Medulla oblongata (tissue), 1 donor: ENCODE measurements at regions not wholly inside any gene's neighbourhood (a gene's known extent, or its start where the extent isn't known, plus 50 kb on each side); places are given as distances from the start of the nearest gene placed in this dataset.

ENCODE experiments used
- DNase-seq: peaks from one replicate; pipeline ENCODE4 v3.0.0-alpha.2; 2015; ENCODE audit errors: extremely low spot score

- DNase-seq = no peak
Measured at GRCh38 chr12:111011999-111012600, 91.7 kb upstream of the MYL2 start.

DNA sequence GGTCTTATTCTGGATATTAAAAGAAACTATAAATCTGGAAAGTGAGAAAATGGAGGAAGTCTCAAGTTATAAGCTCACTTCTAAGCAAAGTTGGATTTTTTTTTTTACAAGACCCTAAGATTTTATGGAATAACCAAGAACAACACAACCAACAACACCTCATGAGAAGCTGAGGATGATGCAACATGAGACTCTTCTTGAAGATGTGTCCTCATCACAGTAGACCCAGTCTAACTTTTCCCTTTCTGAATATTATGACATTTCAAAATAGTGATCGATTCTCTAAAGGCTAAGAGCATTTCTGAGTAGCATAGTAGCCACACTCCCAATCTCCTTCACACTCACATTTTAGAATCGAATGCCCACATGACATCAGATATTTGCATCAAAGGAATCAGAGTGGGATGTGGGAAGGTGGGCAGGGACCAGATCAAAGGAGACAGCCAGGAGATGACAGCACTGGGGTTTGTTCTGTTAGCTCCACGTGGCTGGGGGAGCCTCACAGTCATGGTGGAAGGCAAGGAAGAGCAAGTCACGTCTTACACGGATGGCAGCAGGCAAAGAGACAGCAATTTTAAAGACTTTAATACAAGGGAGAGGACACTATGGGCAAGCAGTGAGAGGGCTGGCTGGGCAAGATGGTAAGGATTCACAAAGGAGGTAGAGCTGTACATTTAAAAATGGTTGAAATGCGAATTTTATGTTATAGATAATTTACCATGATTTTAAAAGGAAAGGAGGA lies 90.7 kb upstream of the MYL2 start:
- no peak for DNase-seq

DNA sequence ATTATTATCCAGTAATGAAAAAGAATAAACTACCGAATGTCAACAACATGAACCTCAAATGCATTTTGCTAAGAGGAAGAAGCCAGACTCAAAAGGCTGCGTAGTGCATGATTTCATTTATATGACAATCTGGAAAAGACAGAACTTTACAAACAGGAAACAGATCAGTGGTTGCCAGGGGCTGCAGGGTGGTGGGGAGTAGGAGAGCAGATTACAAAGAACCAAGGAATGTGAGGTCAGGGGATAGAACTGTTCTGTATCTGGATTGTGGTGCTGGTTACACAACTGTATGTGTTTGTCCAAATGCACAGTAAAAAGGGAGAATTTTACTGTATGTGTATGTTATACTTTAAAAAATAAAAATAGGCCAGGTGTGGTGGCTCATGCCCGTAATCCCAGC lies 89.7 kb upstream of the MYL2 start:
- no peak for DNase-seq

GRCh38 chr12:111006621-111007020 lies 86.2 kb upstream of the MYL2 start:
- no peak for DNase-seq

- no peak for DNase-seq
Measured at GRCh38 chr12:110998971-110999370, 78.6 kb upstream of the MYL2 start.

GRCh38 chr12:110998165-110998564 lies 77.8 kb upstream of the MYL2 start:
- DNase-seq = no peak

- no peak for DNase-seq
Measured at GRCh38 chr12:110996415-110996814, 76.0 kb upstream of the MYL2 start.

DNA sequence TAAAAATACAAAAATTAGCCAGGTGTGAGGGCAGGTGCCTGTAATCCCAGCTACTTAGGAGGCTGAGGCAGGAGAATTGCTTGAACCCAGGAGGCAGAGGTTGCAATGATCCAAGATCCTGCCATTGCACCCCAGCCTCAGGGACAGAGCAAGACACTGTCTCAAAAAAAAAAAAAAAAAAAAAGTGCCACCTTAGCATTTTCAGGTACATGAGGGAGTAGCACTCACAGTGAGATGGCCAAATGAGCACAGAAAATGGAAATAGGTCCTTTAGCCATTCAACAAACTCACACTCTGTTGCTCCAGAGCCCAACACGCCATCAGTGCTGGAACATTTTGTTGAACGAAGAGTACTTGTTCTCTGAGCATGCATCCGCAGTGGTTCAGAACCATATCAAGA lies 75.2 kb upstream of the MYL2 start:
- no peak for DNase-seq

GRCh38 chr12:110995016-110995415 lies 74.6 kb upstream of the MYL2 start:
- no peak for DNase-seq

DNA sequence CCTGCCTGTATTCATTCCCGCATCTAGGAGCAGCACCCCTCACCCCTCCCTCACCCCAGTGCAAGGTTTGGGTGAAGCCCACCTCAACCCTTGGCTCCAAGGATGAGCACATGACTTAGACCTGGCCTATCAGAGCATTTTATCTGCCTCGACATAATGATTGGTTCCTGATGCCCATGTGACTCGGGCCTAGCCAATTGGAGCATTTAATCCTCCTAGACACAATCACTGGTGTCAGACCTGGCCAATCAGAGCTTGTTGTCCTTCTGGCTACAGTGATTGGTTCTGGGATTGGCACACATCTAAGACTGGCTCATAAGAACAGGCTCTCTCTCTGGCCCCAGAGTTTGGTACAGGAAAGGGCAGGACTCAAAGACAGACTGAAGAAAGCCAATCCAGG lies 73.1 kb upstream of the MYL2 start:
- DNase-seq = no peak

DNA sequence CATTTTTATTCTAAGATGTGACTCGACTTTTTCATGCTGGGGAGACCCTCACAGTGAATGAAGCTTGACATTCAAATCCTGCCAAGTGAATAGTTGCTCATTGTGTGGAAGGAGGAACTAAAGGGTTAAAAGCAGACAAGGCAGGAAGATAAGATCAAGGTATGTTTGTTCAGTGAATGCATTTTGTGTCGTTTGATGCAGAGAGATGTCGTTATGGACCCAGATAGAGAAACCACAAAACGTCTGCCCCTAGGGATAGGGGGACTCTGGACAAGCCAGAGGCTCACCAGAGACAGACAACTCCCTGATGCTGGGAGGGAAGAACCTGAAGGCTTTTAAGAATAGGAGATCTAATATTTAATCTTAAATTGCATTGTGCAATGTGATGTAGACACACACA lies 72.5 kb upstream of the MYL2 start:
- DNase-seq = no peak

DNA sequence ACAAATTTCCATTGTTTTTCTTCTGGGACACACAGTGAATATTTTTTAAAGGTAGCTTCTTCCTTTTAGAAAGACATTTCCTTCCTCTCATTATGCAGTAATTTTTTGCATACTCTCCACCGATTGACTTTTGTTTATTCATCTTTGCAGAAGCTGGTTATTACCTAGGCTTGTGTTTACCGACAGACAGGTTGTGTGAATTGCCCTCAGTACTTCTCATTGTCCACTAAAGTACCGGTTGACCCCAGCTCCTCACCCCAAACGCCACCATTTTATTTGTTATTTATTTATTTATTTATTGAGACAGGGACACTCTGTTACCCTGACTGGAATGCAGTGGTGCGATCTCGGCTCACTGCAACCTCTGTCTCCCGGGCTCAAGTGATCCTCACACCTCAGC lies 63.4 kb upstream of the MYL2 start:
- no peak for DNase-seq

- no peak for DNase-seq
Measured at GRCh38 chr12:110972866-110973265, 52.5 kb upstream of the MYL2 start.

GRCh38 chr12:110971936-110972335 lies 51.6 kb upstream of the MYL2 start:
- no peak for DNase-seq

- DNase-seq = no peak
Measured at GRCh38 chr12:110971189-110971920, 51.0 kb upstream of the MYL2 start.
